ENCODE measurements at regions not wholly inside any gene's neighbourhood (a gene's known extent, or its start where the extent isn't known, plus 50 kb on each side); places are given as distances from the start of the nearest gene placed in this dataset.
"Not testable (repeated sequence)": the region's sequence is repeated elsewhere in the genome, so short reads cannot be mapped to it uniquely, and the experiment has no call there.

- H3K27ac Mint-ChIP-seq: no peak overlapping the region
- peaks cover 27% of the 10 kb centered on the region for H3K9me3 Mint-ChIP-seq
- DNase-seq (ENCODE audit: extremely low spot score, unreplicated experiment): no peak
These were observed 99.6 kb downstream of the FAM114A2 start for GRCh38 chr5:153939101-153939500.

GRCh38 chr5:153938191-153938842 lies 100.4 kb downstream of the FAM114A2 start:
- Mint-ChIP-seq H3K4me3 (no peak overlapping the region), H3K9me3 (peaks cover 27% of the 10 kb centered on the region), H3K4me1 (ENCODE audit: unreplicated experiment) (no peaks in the 10 kb centered on the region), H3K27me3 (peaks cover 3% of the 10 kb centered on the region), H3K36me3 (no peaks in the 10 kb centered on the region), H3K27ac (no peak overlapping the region)
- DNase-seq (ENCODE audit: extremely low spot score, unreplicated experiment): no peak
- TF ChIP-seq, protein P1, sequence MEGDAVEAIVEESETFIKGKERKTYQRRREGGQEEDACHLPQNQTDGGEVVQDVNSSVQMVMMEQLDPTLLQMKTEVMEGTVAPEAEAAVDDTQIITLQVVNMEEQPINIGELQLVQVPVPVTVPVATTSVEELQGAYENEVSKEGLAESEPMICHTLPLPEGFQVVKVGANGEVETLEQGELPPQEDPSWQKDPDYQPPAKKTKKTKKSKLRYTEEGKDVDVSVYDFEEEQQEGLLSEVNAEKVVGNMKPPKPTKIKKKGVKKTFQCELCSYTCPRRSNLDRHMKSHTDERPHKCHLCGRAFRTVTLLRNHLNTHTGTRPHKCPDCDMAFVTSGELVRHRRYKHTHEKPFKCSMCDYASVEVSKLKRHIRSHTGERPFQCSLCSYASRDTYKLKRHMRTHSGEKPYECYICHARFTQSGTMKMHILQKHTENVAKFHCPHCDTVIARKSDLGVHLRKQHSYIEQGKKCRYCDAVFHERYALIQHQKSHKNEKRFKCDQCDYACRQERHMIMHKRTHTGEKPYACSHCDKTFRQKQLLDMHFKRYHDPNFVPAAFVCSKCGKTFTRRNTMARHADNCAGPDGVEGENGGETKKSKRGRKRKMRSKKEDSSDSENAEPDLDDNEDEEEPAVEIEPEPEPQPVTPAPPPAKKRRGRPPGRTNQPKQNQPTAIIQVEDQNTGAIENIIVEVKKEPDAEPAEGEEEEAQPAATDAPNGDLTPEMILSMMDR (conservative IDR thresholded peaks at IDR 0.05): no peak

More at GRCh38 chr5:153939101-153939500, 99.6 kb downstream of the FAM114A2 start:
- TF ChIP-seq, protein P1 (conservative IDR thresholded peaks at IDR 0.05): no peak
- Mint-ChIP-seq H3K36me3 (no peaks in the 10 kb centered on the region), H3K4me1 (ENCODE audit: unreplicated experiment) (no peaks in the 10 kb centered on the region), H3K4me3 (no peak overlapping the region), H3K27me3 (peaks cover 3% of the 10 kb centered on the region)

DNA sequence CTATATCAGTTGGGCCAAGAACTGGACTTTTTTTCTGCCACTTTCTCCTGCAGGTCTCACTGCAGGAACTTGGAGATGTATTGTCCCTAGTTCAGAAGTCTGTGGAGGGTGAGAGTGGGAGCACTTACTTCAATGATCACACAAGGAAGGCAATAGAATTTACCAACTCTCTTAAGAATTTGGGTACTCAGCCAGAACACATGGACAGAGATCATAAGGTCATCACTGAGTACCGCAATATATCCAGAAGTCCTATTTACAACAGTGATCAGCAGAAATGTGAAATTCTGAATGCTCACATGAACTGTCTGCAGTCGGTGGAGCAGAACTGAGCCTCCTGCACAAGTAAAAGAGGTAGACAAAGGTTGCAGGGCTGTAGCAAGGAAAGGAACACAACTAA lies 101.0 kb downstream of the FAM114A2 start:
- peaks cover 3% of the 10 kb centered on the region for H3K27me3 Mint-ChIP-seq
- H3K4me3 Mint-ChIP-seq: no peak overlapping the region
- no peak for DNase-seq (ENCODE audit: extremely low spot score, unreplicated experiment)
- TF ChIP-seq, protein P1 (conservative IDR thresholded peaks at IDR 0.05): no peak
- H3K36me3 Mint-ChIP-seq: no peaks in the 10 kb centered on the region
- H3K4me1 Mint-ChIP-seq (ENCODE audit: unreplicated experiment): no peaks in the 10 kb centered on the region
- peaks cover 27% of the 10 kb centered on the region for H3K9me3 Mint-ChIP-seq
- H3K27ac Mint-ChIP-seq: no peak overlapping the region

DNA sequence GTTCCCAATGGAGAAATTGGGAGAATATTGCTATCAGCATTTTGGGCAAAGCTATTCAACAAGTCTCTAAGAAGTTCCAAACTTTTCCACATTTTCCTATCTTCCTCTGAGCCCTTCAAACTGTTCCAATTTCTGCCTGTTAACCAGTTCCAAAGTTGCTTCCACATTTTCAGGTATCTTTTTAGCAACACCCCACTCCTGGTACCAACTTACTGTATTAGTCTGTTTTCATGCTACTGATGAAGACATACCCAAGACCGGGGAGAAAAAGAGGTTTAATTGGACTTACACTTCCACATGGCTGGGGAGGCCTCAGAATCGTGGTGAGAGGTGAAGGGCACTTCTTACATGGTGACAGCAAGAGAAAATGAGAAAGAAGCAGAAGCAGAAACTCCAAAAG lies 103.6 kb downstream of the FAM114A2 start:
- not testable (repeated sequence) for H3K4me1 Mint-ChIP-seq (ENCODE audit: unreplicated experiment); H3K27me3 Mint-ChIP-seq; H3K27ac Mint-ChIP-seq; H3K4me3 Mint-ChIP-seq; DNase-seq (ENCODE audit: extremely low spot score, unreplicated experiment); H3K36me3 Mint-ChIP-seq
- peaks cover 16% of the 10 kb centered on the region for H3K9me3 Mint-ChIP-seq

- no peak for DNase-seq (ENCODE audit: extremely low spot score, unreplicated experiment)
- H3K27ac Mint-ChIP-seq: no peak overlapping the region
- H3K9me3 Mint-ChIP-seq: no peaks in the 10 kb centered on the region
- H3K36me3 Mint-ChIP-seq: no peaks in the 10 kb centered on the region
- peaks cover 3% of the 10 kb centered on the region for H3K27me3 Mint-ChIP-seq
- H3K4me1 Mint-ChIP-seq (ENCODE audit: unreplicated experiment): no peaks in the 10 kb centered on the region
- no peak overlapping the region for H3K4me3 Mint-ChIP-seq
- TF ChIP-seq, protein P1 (conservative IDR thresholded peaks at IDR 0.05): no peak
These were observed 112.5 kb downstream of the FAM114A2 start for GRCh38 chr5:153926201-153926600.

DNA sequence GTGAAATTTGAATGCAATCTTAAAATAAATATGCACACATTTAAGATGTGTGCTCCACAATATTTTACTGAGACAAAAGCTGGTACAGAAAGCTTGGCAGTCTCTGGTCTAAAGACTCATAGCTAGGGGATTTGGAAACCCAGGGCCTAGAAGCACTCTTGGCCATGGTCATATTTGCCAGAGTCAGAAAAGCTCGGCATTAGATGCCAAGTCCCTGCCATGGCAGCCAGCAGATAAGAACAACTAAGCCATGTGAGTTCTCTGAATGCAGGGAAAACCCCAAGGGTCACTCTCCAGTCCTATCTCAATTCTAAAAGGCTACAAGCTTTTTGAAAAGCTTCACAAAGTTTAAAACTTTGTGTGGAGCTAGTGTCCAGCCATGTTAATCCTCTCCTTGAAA lies 119.5 kb downstream of the FAM114A2 start:
- Mint-ChIP-seq H3K27ac (no peak overlapping the region), H3K36me3 (no peaks in the 10 kb centered on the region), H3K9me3 (no peaks in the 10 kb centered on the region), H3K4me1 (ENCODE audit: unreplicated experiment) (no peaks in the 10 kb centered on the region), H3K4me3 (no peak overlapping the region), H3K27me3 (peaks cover 7% of the 10 kb centered on the region)
- DNase-seq (ENCODE audit: extremely low spot score, unreplicated experiment): no peak
- TF ChIP-seq, protein P1 (conservative IDR thresholded peaks at IDR 0.05): no peak
